GM12878 (cell line): ENCODE measurements at regions not wholly inside any gene's neighbourhood (a gene's known extent, or its start where the extent isn't known, plus 50 kb on each side); places are given as distances from the start of the nearest gene placed in this dataset.

Source experiments
- ATAC-seq: fragments of 200-7000 bp; cut with Tn5 transposase; 3 replicates; pipeline ENCODE4 v1.9.1; 2020; ENCODE audit warnings: mild to moderate bottlenecking, moderate library complexity
- BruUV-seq: library from RNA; stranded (reverse); fragments of 400-500 nt; replicated peaks from 2 replicates; lab custom pipeline; 2021; lab: Mats Ljungman, UMichigan
- CTCF ChIA-PET: fragments of 300-600 bp; sonication (Branson Sonifier 250); formaldehyde crosslinking; extraction: SDS; loops from one replicate; lab custom pipeline; 2021; ENCODE audit warnings: inconsistent platforms; lab: Yijun Ruan, JAX
- POLR2A ChIA-PET: fragments of 350-600 bp; formaldehyde crosslinking; extraction: SDS; loops from one replicate; lab custom pipeline; 2021; ENCODE audit warnings: inconsistent platforms; lab: Charles Lee
- RAD21 ChIA-PET: fragments of 300-600 bp; sonication (Branson Sonifier 250); formaldehyde crosslinking; loops from one replicate; lab custom pipeline; 2023; ENCODE audit warnings: antibody characterized with exemption; ENCODE audit not compliant: unreplicated experiment; lab: Charles Lee
- SMC1A ChIA-PET: fragments of 300-600 bp; sonication (Branson Sonifier 250); formaldehyde crosslinking; loops from one replicate; lab custom pipeline; 2023; ENCODE audit not compliant: unreplicated experiment, uncharacterized antibody; lab: Charles Lee
- DNase-seq: peaks from one replicate; pipeline ENCODE4 v3.0.0-alpha.2; 2011; ENCODE audit warnings: low read depth, low spot score
- FAIRE-seq: peaks from 3 replicates; lab custom pipeline; 2011; peaks lifted over from hg19 to GRCh38; lab: Jason Lieb, UNC
- H2AFZ ChIP-seq: 2 replicates; pipeline ENCODE4 v1.6.0; 2011; ENCODE audit warnings: low read depth, low read length, control low read depth; ENCODE audit not compliant: control insufficient read depth
- H3K27ac ChIP-seq: 2 replicates; pipeline ENCODE4 v1.5.1; 2011; ENCODE audit warnings: control low read depth; ENCODE audit not compliant: control insufficient read depth, insufficient read depth
- H3K27me3 ChIP-seq, 2 experiments: replicated peaks in 1 of 2; 2 replicates each; pipeline versions ENCODE4 v1.6.0 to v1.6.1; 2011; ENCODE audit warnings: low read length in 1 of 2; ENCODE audit not compliant: control insufficient read depth in 2 of 2, insufficient read depth in 2 of 2
- H3K36me3 ChIP-seq, 2 experiments: 2 replicates each; pipeline ENCODE4 v1.5.1; 2011; ENCODE audit warnings: low read length in 1 of 2; ENCODE audit not compliant: control insufficient read depth in 2 of 2, insufficient read depth in 2 of 2
- H3K4me1 ChIP-seq: 2 replicates; pipeline ENCODE4 v1.6.1; 2011; ENCODE audit warnings: mild to moderate bottlenecking, low read length, moderate library complexity, mixed read lengths; ENCODE audit not compliant: control insufficient read depth, insufficient read depth
- H3K4me2 ChIP-seq: 2 replicates; pipeline ENCODE4 v1.6.0; 2011; ENCODE audit warnings: control low read depth; ENCODE audit not compliant: control insufficient read depth, insufficient read depth
- H3K4me3 ChIP-seq: fragments of 200-600 bp; sonication (generic); 2 replicates; pipeline ENCODE4 v1.5.1; 2016
- H3K79me2 ChIP-seq: 2 replicates; pipeline ENCODE4 v1.6.0; 2011; ENCODE audit warnings: low read length; ENCODE audit not compliant: control insufficient read depth, insufficient read depth
- H3K9ac ChIP-seq: 2 replicates; pipeline ENCODE4 v1.8.0; 2011; ENCODE audit warnings: low read length, control low read depth, mixed read lengths; ENCODE audit not compliant: control insufficient read depth, insufficient read depth
- H3K9me3 ChIP-seq: replicated peaks from 3 replicates; pipeline ENCODE4 v1.5.1; 2011; ENCODE audit warnings: mild to moderate bottlenecking, low read length; ENCODE audit not compliant: control insufficient read depth, insufficient read depth
- H4K20me1 ChIP-seq: 2 replicates; pipeline ENCODE4 v1.6.0; 2011; ENCODE audit not compliant: control insufficient read depth, insufficient read depth
- ATF2 ChIP-seq: IDR thresholded peaks from 2 replicates; pipeline ENCODE4 v1.6.1; 2012; ENCODE audit warnings: low read length, inconsistent platforms
- EP300 ChIP-seq, 2 experiments: fragments of 150-350 bp in 1 of 2; IDR thresholded peaks; 2 replicates each; pipeline ENCODE4 v1.6.1; 2011 to 2012; ENCODE audit warnings: low read depth in 2 of 2, low read length in 2 of 2, borderline replicate concordance in 1 of 2, improper control_type of control experiment in 1 of 2, inconsistent platforms in 1 of 2; ENCODE audit not compliant: control insufficient read depth in 1 of 2
- JUND ChIP-seq: IDR thresholded peaks from 2 replicates; pipeline ENCODE4 v1.6.1; 2012; ENCODE audit warnings: low read depth, mild to moderate bottlenecking, low read length, improper control_type of control experiment, moderate library complexity
- KDM1A ChIP-seq: fragments of 200-600 bp; sonication (generic); IDR thresholded peaks from 2 replicates; pipeline ENCODE4 v1.6.1; 2016; ENCODE audit warnings: borderline replicate concordance
- POLR2AphosphoS2 ChIP-seq: IDR thresholded peaks from 2 replicates; pipeline ENCODE4 v1.6.1; 2011; ENCODE audit warnings: low read depth, mild to moderate bottlenecking, low read length, improper control_type of control experiment, moderate library complexity
- SKIL ChIP-seq: fragments of 450-650 bp; IDR thresholded peaks from 2 replicates; pipeline ENCODE4 v1.6.1; 2017; ENCODE audit warnings: mild to moderate bottlenecking, low read depth, inconsistent platforms; ENCODE audit not compliant: poor library complexity, severe bottlenecking
- SREBF2 ChIP-seq: IDR thresholded peaks from 2 replicates; pipeline ENCODE4 v1.6.1; 2012; ENCODE audit warnings: mild to moderate bottlenecking, low read length
- STAT1 ChIP-seq: fragments of 450-650 bp; conservative IDR thresholded peaks from 2 replicates; pipeline ENCODE4 v1.6.1; 2014; ENCODE audit warnings: antibody characterized with exemption, mild to moderate bottlenecking
- TAF1 ChIP-seq: IDR thresholded peaks from 2 replicates; pipeline ENCODE4 v1.6.1; 2011; ENCODE audit warnings: mild to moderate bottlenecking, low read depth, low read length, borderline replicate concordance
- TCF7 ChIP-seq: IDR thresholded peaks from 2 replicates; pipeline ENCODE4 v1.6.1; 2014; ENCODE audit warnings: antibody characterized with exemption, borderline replicate concordance
- USF1 ChIP-seq: IDR thresholded peaks from 2 replicates; pipeline ENCODE4 v1.6.1; 2011; ENCODE audit warnings: borderline replicate concordance, low read depth, mild to moderate bottlenecking, moderate library complexity, mixed read lengths, low read length; ENCODE audit not compliant: insufficient read depth; ENCODE audit errors: extremely low read length
- YBX1 ChIP-seq: fragments of 450-650 bp; IDR thresholded peaks from 2 replicates; pipeline ENCODE4 v1.6.1; 2016; ENCODE audit warnings: antibody characterized with exemption
- ZNF274 ChIP-seq: IDR thresholded peaks from one replicate; pipeline ENCODE4 v1.8.0; 2011; ENCODE audit not compliant: insufficient read length, insufficient read depth
- ZZZ3 ChIP-seq: IDR thresholded peaks from 2 replicates; pipeline ENCODE4 v1.6.1; 2011; ENCODE audit warnings: low read depth; ENCODE audit not compliant: control insufficient read depth, insufficient read length
- WGBS: methylation state at CpG from one replicate; pipeline ENCODE4 v1.1.6; 2016; ENCODE audit warnings: low lambda C conversion rate; ENCODE audit not compliant: insufficient replicate concordance, insufficient coverage; ENCODE audit errors: missing lambda C conversion rate; 5-methylcytosine and 5-hydroxymethylcytosine counted together
- in situ Hi-C: fragments of 300-500 bp; cut with MboI; formaldehyde crosslinking; loops from 9 replicates; pipeline ENCODE4 v1.14.3; 2018; ENCODE audit warnings: mixed read lengths
- intact Hi-C: fragments of 100-400 bp; cut with micrococcal nuclease; formaldehyde crosslinking; loops from one replicate; pipeline ENCODE4 v1.14.2; 2022; ENCODE audit not compliant: unreplicated experiment

GRCh38 chr3:177914224-177914623 is 622.0 kb upstream of the KCNMB2 start:
- no peak for FAIRE-seq
- Histone ChIP-seq H3K4me1 (no peaks in the 10 kb centered on the region), H3K4me2 (no peak overlapping the region), H3K4me3 (no peak overlapping the region), H2AFZ (no peak overlapping the region), H3K36me3 (no peaks in the 10 kb centered on the region), H3K79me2 (no peaks in the 10 kb centered on the region), H3K27ac (no peak overlapping the region), H3K9ac (no peak overlapping the region), H4K20me1 (no peaks in the 10 kb centered on the region), H3K9me3 (no peaks in the 10 kb centered on the region), H3K27me3 (no peaks in the 10 kb centered on the region; a peak in 1 of 4 replicates)
- no peak for DNase-seq
- ATAC-seq = no peak
- RAD21 ChIA-PET = no interaction called here
- SMC1A ChIA-PET = no interaction called here
- in situ Hi-C loops = no loop called here
- TF ChIP-seq YBX1 = no peak
- TF ChIP-seq ZZZ3 = no peak
- no peak for TF ChIP-seq TCF7
- TF ChIP-seq ATF2 = no peak
- no peak for TF ChIP-seq POLR2AphosphoS2
- no peak for TF ChIP-seq TAF1
- TF ChIP-seq STAT1 = no peak
- no peak for TF ChIP-seq USF1
- TF ChIP-seq JUND = no peak
- TF ChIP-seq SKIL = no peak
- no peak for TF ChIP-seq KDM1A
- no peak for TF ChIP-seq SREBF2
- no peak for TF ChIP-seq ZNF274
- no peak for TF ChIP-seq EP300 (IDR thresholded peaks at IDR 0.05; ENCODE audit: borderline replicate concordance in 1 of 2, control insufficient read depth in 1 of 2, low read depth in 2 of 2, low read length in 2 of 2)
- intact Hi-C loops = no loop called here
- BruUV-seq = no TSS peak
- WGBS = 60% methylated on average over 10 of the region's 10 CpGs
- POLR2A ChIA-PET = no interaction called here
- CTCF ChIA-PET = no interaction called here
